Thymus (tissue), 11 donors: ENCODE measurements at regions not wholly inside any gene's neighbourhood (a gene's known extent, or its start where the extent isn't known, plus 50 kb on each side); places are given as distances from the start of the nearest gene placed in this dataset.

Source experiments
- DNase-seq, 9 donors: peaks; one replicate each; pipeline ENCODE4 v3.0.0-alpha.2; 2013; ENCODE audit warnings: low spot score in 9 of 9, low read depth in 6 of 9, missing footprints in 1 of 9
- H3K27ac ChIP-seq, 2 donors: one replicate each; pipeline ENCODE4 v1.5.1; 2013; ENCODE audit warnings: control low read depth in 1 of 2, low read depth in 1 of 2, low read length in 1 of 2, mild to moderate bottlenecking in 1 of 2, moderate library complexity in 1 of 2
- H3K27me3 ChIP-seq, 2 donors: one replicate each; pipeline ENCODE4 v1.5.1; 2013; ENCODE audit warnings: low read length in 1 of 2; ENCODE audit not compliant: control insufficient read depth in 2 of 2, insufficient read depth in 1 of 2
- H3K36me3 ChIP-seq, 2 donors: one replicate each; pipeline ENCODE4 v1.5.1; 2013; ENCODE audit warnings: low read length in 1 of 2, mild to moderate bottlenecking in 1 of 2, moderate library complexity in 1 of 2; ENCODE audit not compliant: control insufficient read depth in 2 of 2, insufficient read depth in 2 of 2
- H3K4me1 ChIP-seq, 2 donors: one replicate each; pipeline ENCODE4 v1.5.1; 2013; ENCODE audit warnings: low read length in 2 of 2; ENCODE audit not compliant: control insufficient read depth in 2 of 2, insufficient read depth in 2 of 2
- H3K4me3 ChIP-seq, 2 donors: one replicate each; pipeline ENCODE4 v1.5.1; 2013; ENCODE audit warnings: low read length in 2 of 2, control low read depth in 1 of 2, mild to moderate bottlenecking in 1 of 2
- H3K9me3 ChIP-seq, 2 donors: one replicate each; pipeline ENCODE4 v1.5.1; 2013; ENCODE audit warnings: low read length in 1 of 2, mild to moderate bottlenecking in 1 of 2; ENCODE audit not compliant: control insufficient read depth in 2 of 2, insufficient read depth in 1 of 2
- WGBS: extraction: QIAGEN DNeasy Blood & Tissue Kit; methylation state at CpG from one replicate; pipeline ENCODE4 v1.1.7; 2013; 5-methylcytosine and 5-hydroxymethylcytosine counted together
- donor health status: healthy.

GRCh38 chr18:51998711-51999110 lies 341.3 kb upstream of the DCC start:
- 91% methylated on average over 3 of the region's 3 CpGs for WGBS
- DNase-seq, result no peak
- Histone ChIP-seq H3K27ac (no peak overlapping the region), H3K4me3 (no peak overlapping the region), H3K9me3 (no peaks in the 10 kb centered on the region), H3K36me3 (no peaks in the 10 kb centered on the region), H3K27me3 (no peaks in the 10 kb centered on the region), H3K4me1 (no peaks in the 10 kb centered on the region)

GRCh38 chr18:51999351-51999750 lies 340.6 kb upstream of the DCC start:
- Histone ChIP-seq H3K4me3 (no peak overlapping the region), H3K27me3 (no peaks in the 10 kb centered on the region), H3K27ac (no peak overlapping the region), H3K9me3 (no peaks in the 10 kb centered on the region), H3K4me1 (no peaks in the 10 kb centered on the region), H3K36me3 (no peaks in the 10 kb centered on the region)
- DNase-seq, result no peak
- WGBS, result 80% methylated on average over 2 of the region's 2 CpGs

- no peaks in the 10 kb centered on the region for H3K4me1 ChIP-seq
- no peaks in the 10 kb centered on the region for H3K27me3 ChIP-seq
- no peaks in the 10 kb centered on the region for H3K36me3 ChIP-seq
- no peak overlapping the region for H3K27ac ChIP-seq
- no peak overlapping the region for H3K4me3 ChIP-seq
- 92% methylated on average over 1 of the region's 1 CpG for WGBS
- DNase-seq, result no peak
- no peaks in the 10 kb centered on the region for H3K9me3 ChIP-seq
Measured at GRCh38 chr18:52000435-52000834, 339.6 kb upstream of the DCC start.

GRCh38 chr18:52001106-52001505 lies 338.9 kb upstream of the DCC start:
- WGBS, result 89% methylated on average over 1 of the region's 1 CpG
- no peak for DNase-seq
- Histone ChIP-seq H3K4me1 (no peaks in the 10 kb centered on the region), H3K27me3 (no peaks in the 10 kb centered on the region), H3K36me3 (no peaks in the 10 kb centered on the region), H3K4me3 (no peak overlapping the region), H3K27ac (no peak overlapping the region), H3K9me3 (no peaks in the 10 kb centered on the region)

GRCh38 chr18:52002600-52002999 lies 337.4 kb upstream of the DCC start:
- H3K4me1 ChIP-seq, result no peaks in the 10 kb centered on the region
- H3K9me3 ChIP-seq, result no peaks in the 10 kb centered on the region
- H3K27ac ChIP-seq, result no peak overlapping the region
- H3K36me3 ChIP-seq, result no peaks in the 10 kb centered on the region
- H3K4me3 ChIP-seq, result no peak overlapping the region
- H3K27me3 ChIP-seq, result no peaks in the 10 kb centered on the region
- 89% methylated on average over 6 of the region's 6 CpGs for WGBS
- DNase-seq, result no peak

- Histone ChIP-seq H3K27me3 (no peaks in the 10 kb centered on the region), H3K36me3 (no peaks in the 10 kb centered on the region), H3K9me3 (no peaks in the 10 kb centered on the region), H3K4me3 (no peak overlapping the region), H3K4me1 (no peaks in the 10 kb centered on the region), H3K27ac (no peak overlapping the region)
- WGBS, result 82% methylated on average over 2 of the region's 2 CpGs
- no peak for DNase-seq
Measured at GRCh38 chr18:52007105-52007504, 332.9 kb upstream of the DCC start.

GRCh38 chr18:52008330-52008729 lies 331.7 kb upstream of the DCC start:
- 64% methylated on average over 3 of the region's 3 CpGs for WGBS
- no peaks in the 10 kb centered on the region for H3K4me1 ChIP-seq
- H3K27ac ChIP-seq, result no peak overlapping the region
- H3K36me3 ChIP-seq, result no peaks in the 10 kb centered on the region
- H3K4me3 ChIP-seq, result no peak overlapping the region
- no peaks in the 10 kb centered on the region for H3K27me3 ChIP-seq
- no peak for DNase-seq
- H3K9me3 ChIP-seq, result no peaks in the 10 kb centered on the region

GRCh38 chr18:52008736-52009135 lies 331.3 kb upstream of the DCC start:
- Histone ChIP-seq H3K27me3 (no peaks in the 10 kb centered on the region), H3K9me3 (no peaks in the 10 kb centered on the region), H3K36me3 (no peaks in the 10 kb centered on the region), H3K27ac (no peak overlapping the region), H3K4me3 (no peak overlapping the region), H3K4me1 (no peaks in the 10 kb centered on the region)
- DNase-seq, result no peak
- 98% methylated on average over 2 of the region's 2 CpGs for WGBS

- H3K36me3 ChIP-seq, result no peaks in the 10 kb centered on the region
- H3K4me3 ChIP-seq, result no peak overlapping the region
- no peaks in the 10 kb centered on the region for H3K27me3 ChIP-seq
- no peaks in the 10 kb centered on the region for H3K9me3 ChIP-seq
- H3K27ac ChIP-seq, result no peak overlapping the region
- 86% methylated on average over 1 of the region's 1 CpG for WGBS
- H3K4me1 ChIP-seq, result no peaks in the 10 kb centered on the region
- no peak for DNase-seq
Measured at GRCh38 chr18:52009958-52010357, 330.0 kb upstream of the DCC start.
